Erythroblast (primary cell): ENCODE measurements at regions not wholly inside any gene's neighbourhood (a gene's known extent, or its start where the extent isn't known, plus 50 kb on each side); places are given as distances from the start of the nearest gene placed in this dataset.

Source experiments
- DNase-seq, 2 experiments: peaks; one replicate each; lab custom pipeline; 2025; lab: John Stamatoyannopoulos, UW
- GATA1 ChIP-seq: IDR thresholded peaks from 2 replicates; pipeline ENCODE4 v1.6.1; 2011; ENCODE audit warnings: low read depth, mild to moderate bottlenecking, control low read depth, low read length, moderate library complexity
- POLR2A ChIP-seq: IDR thresholded peaks from 2 replicates; pipeline ENCODE4 v1.6.1; 2011; ENCODE audit warnings: mild to moderate bottlenecking, low read length

GRCh38 chr18:24846138-24846537 lies 385.7 kb downstream of the HRH4 start:
- no peak for TF ChIP-seq POLR2A
- TF ChIP-seq GATA1: no peak
- DNase-seq: no peak

GRCh38 chr18:24850532-24850931 lies 390.1 kb downstream of the HRH4 start:
- DNase-seq: no peak
- TF ChIP-seq POLR2A (no peak), GATA1 (no peak)

GRCh38 chr18:24853076-24853475 lies 392.6 kb downstream of the HRH4 start:
- no peak for DNase-seq

GRCh38 chr18:24860978-24861680 lies 400.7 kb downstream of the HRH4 start:
- TF ChIP-seq GATA1 (no peak), POLR2A (no peak)
- DNase-seq: no peak

More at GRCh38 chr18:24853076-24853475, 392.6 kb downstream of the HRH4 start:
- no peak for TF ChIP-seq POLR2A
- no peak for TF ChIP-seq GATA1

GRCh38 chr18:24862201-24862816 lies 401.9 kb downstream of the HRH4 start:
- TF ChIP-seq GATA1 (no peak), POLR2A (no peak)
- no peak for DNase-seq

- TF ChIP-seq GATA1: no peak
- no peak for DNase-seq
These were observed 407.9 kb downstream of the HRH4 start for GRCh38 chr18:24868311-24868710.

- DNase-seq: no peak
- TF ChIP-seq GATA1 (no peak), POLR2A (no peak)
These were observed 408.4 kb downstream of the HRH4 start for GRCh38 chr18:24868760-24869237.

- TF ChIP-seq GATA1: no peak
- no peak for TF ChIP-seq POLR2A
- no peak for DNase-seq
These were observed 408.8 kb downstream of the HRH4 start for GRCh38 chr18:24869285-24869684.

- TF ChIP-seq GATA1: no peak
- no peak for TF ChIP-seq POLR2A
- DNase-seq: no peak
These were observed 414.8 kb downstream of the HRH4 start for GRCh38 chr18:24875286-24875685.

GRCh38 chr18:24875777-24876176 lies 415.3 kb downstream of the HRH4 start:
- no peak for TF ChIP-seq POLR2A
- no peak for TF ChIP-seq GATA1

GRCh38 chr18:24876266-24876665 lies 415.8 kb downstream of the HRH4 start:
- TF ChIP-seq POLR2A (no peak), GATA1 (no peak)
- DNase-seq: no peak

More at GRCh38 chr18:24875777-24876176, 415.3 kb downstream of the HRH4 start:
- DNase-seq: no peak

GRCh38 chr18:24877066-24877465 lies 416.6 kb downstream of the HRH4 start:
- TF ChIP-seq POLR2A (no peak), GATA1 (no peak)

GRCh38 chr18:24877546-24877945 lies 417.1 kb downstream of the HRH4 start:
- TF ChIP-seq POLR2A (no peak), GATA1 (no peak)
- DNase-seq: no peak

More at GRCh38 chr18:24877066-24877465, 416.6 kb downstream of the HRH4 start:
- no peak for DNase-seq

GRCh38 chr18:24878289-24878688 lies 417.9 kb downstream of the HRH4 start:
- DNase-seq: peak; percentile 36 to 56
- TF ChIP-seq GATA1: no peak
- TF ChIP-seq POLR2A: no peak

- no peak for DNase-seq
- TF ChIP-seq POLR2A (no peak), GATA1 (no peak)
These were observed 424.8 kb downstream of the HRH4 start for GRCh38 chr18:24885276-24885675.

GRCh38 chr18:24894880-24895279 lies 434.4 kb downstream of the HRH4 start:
- TF ChIP-seq POLR2A: no peak
- no peak for TF ChIP-seq GATA1
- no peak for DNase-seq
